ENCODE measurements at regions not wholly inside any gene's neighbourhood (a gene's known extent, or its start where the extent isn't known, plus 50 kb on each side); places are given as distances from the start of the nearest gene placed in this dataset.
"Not testable (repeated sequence)": the region's sequence is repeated elsewhere in the genome, so short reads cannot be mapped to it uniquely, and the experiment has no call there.

- no peak for DNase-seq
Observed at GRCh38 chr3:33957176-33957575, 158.7 kb downstream of the PDCD6IP start.

GRCh38 chr3:33958661-33959060, 160.2 kb downstream of the PDCD6IP start:
- DNase-seq = no peak

- DNase-seq = no peak
Observed at GRCh38 chr3:33962396-33962795, 164.0 kb downstream of the PDCD6IP start.

GRCh38 chr3:33970180-33970579, 171.8 kb downstream of the PDCD6IP start:
- not testable (repeated sequence) for DNase-seq

GRCh38 chr3:33971055-33971454, 172.6 kb downstream of the PDCD6IP start:
- no peak for DNase-seq

- DNase-seq = no peak
Observed at GRCh38 chr3:33975463-33975862, 177.0 kb downstream of the PDCD6IP start.

- DNase-seq = no peak
Observed at GRCh38 chr3:33977227-33977626, 178.8 kb downstream of the PDCD6IP start.

- DNase-seq = no peak
Observed at GRCh38 chr3:33980252-33980651, 181.8 kb downstream of the PDCD6IP start.

GRCh38 chr3:33982269-33982798, 183.9 kb downstream of the PDCD6IP start:
- no peak for DNase-seq

- DNase-seq = not testable (repeated sequence)
Observed at GRCh38 chr3:33982949-33983348, 184.5 kb downstream of the PDCD6IP start.

GRCh38 chr3:33989229-33989628, 190.8 kb downstream of the PDCD6IP start:
- DNase-seq = no peak

- DNase-seq = no peak
Observed at GRCh38 chr3:33991673-33992072, 193.2 kb downstream of the PDCD6IP start.

- DNase-seq = no peak
Observed at GRCh38 chr3:33993631-33994030, 195.2 kb downstream of the PDCD6IP start.

GRCh38 chr3:33994568-33994967, 196.1 kb downstream of the PDCD6IP start:
- no peak for DNase-seq

- DNase-seq = no peak
Observed at GRCh38 chr3:34000301-34000700, 201.9 kb downstream of the PDCD6IP start.

GRCh38 chr3:34001022-34001421, 202.6 kb downstream of the PDCD6IP start:
- DNase-seq = no peak

- no peak for DNase-seq
Observed at GRCh38 chr3:34001990-34002389, 203.6 kb downstream of the PDCD6IP start.

GRCh38 chr3:34002569-34003100, 204.2 kb downstream of the PDCD6IP start:
- DNase-seq = no peak

GRCh38 chr3:34005886-34006285, 207.5 kb downstream of the PDCD6IP start:
- no peak for DNase-seq

- DNase-seq = no peak
Observed at GRCh38 chr3:34008191-34008590, 209.8 kb downstream of the PDCD6IP start.

GRCh38 chr3:34008836-34009809, 210.7 kb downstream of the PDCD6IP start:
- no peak for DNase-seq

GRCh38 chr3:34011171-34012101, 213.0 kb downstream of the PDCD6IP start:
- no peak for DNase-seq

- DNase-seq = no peak
Observed at GRCh38 chr3:34012102-34012461, 213.7 kb downstream of the PDCD6IP start.
